Kidney tubule cell (primary cell): ENCODE measurements at regions not wholly inside any gene's neighbourhood (a gene's known extent, or its start where the extent isn't known, plus 50 kb on each side); places are given as distances from the start of the nearest gene placed in this dataset.

Experiments
- DNase-seq: peaks from one replicate; pipeline ENCODE4 v3.0.0-alpha.2; 2018; ENCODE audit warnings: low spot score

DNA sequence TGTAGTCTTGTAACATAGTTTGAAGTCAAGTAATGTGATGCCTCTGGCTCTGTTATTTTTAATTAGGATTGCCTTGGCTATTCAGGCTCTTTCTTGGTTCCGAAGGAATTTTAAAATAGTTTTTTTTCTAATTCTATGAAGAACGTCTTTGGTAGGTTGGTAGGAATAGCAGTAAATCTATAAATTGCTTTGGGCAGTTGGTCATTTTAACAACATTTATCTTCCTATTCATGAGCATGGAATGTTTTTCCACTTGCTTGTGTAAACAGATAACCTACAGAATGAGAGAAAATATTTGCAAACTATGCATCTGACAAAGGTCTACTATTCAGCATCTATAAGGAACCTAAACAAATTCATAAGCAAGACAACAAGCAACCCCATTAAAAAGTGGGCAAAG lies 173.2 kb upstream of the TRPC7 start:
- no peak for DNase-seq

DNA sequence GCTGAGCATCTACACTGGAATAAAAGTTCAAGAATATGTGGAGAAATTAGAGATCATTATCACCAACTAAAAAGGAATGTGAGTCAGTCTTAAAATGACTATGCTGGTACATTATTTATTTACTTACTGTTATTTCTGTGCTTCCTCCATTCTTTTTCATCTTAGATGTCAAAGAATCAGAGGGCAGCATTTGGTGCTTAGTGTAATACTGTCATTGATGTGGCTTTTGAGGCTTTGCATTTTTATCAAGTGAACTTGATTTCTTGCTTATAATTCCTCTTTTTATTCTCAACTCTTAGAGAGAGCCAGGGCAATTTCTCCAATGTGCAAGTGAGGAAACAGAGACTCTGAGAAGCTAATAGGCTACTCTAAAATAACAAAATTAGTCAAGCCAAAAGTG lies 163.7 kb upstream of the TRPC7 start:
- no peak for DNase-seq

DNA sequence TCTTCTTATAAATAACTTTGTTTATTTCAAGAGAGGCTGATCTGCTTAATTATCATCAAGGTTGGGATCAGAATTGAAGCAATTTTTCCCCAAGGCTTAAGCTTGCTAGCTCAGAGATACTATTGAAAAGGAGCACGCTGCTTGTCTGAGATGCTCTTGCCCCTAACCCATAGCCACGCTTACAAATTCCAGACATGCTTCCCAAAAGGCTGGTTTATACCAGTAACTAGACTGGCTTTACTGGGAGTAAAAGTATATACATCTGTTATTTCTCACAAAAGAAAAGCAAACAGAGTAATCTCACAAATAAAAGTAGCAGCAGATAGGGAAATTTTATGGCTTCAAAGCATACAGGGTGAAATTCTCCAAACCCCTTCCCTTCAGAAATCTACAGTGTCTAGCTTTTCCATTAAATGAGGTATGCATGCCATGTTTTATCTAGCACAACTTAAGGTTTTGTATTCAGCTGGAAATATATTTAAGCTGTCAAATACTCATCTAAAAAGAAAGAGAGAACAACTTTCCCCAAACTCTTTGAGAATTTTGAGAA lies 163.2 kb upstream of the TRPC7 start:
- DNase-seq, result no peak

DNA sequence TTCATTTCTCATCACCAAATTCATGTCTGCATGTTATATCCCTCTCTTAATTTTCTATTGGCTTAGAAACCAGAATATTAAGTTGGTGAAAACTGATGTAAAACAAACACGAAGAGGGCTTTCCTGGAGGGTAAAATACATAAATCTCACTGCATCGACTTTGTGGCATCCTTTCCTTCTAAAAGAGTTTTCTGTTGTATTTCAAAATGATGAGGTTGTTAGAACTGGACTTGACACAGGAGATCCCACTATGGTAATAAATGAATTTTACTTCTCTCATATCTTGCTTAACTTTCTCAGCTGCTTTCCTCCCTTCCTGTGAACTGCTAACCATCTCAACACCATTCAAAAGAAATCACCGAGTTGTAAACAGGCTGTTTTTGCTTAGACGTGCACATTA lies 162.0 kb upstream of the TRPC7 start:
- no peak for DNase-seq

DNA sequence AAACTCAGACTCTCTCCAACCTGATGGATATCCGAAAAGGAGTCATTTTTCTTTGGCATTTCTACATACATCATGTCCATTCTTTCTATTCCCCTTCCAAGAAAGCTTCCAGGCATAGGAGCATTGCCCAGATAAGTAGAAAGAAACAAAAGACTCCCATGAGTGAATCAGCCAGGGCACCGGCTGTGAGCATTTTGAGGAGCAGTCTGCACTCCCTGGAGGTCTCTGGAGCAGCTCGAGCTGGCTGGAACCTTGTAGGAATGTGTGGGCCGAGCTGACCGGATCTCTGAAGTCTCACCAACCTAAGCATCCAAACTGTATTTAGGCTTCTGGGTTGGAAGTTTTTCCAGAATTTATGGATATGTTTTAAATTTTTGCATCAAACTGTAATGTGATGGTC lies 161.4 kb upstream of the TRPC7 start:
- no peak for DNase-seq

DNA sequence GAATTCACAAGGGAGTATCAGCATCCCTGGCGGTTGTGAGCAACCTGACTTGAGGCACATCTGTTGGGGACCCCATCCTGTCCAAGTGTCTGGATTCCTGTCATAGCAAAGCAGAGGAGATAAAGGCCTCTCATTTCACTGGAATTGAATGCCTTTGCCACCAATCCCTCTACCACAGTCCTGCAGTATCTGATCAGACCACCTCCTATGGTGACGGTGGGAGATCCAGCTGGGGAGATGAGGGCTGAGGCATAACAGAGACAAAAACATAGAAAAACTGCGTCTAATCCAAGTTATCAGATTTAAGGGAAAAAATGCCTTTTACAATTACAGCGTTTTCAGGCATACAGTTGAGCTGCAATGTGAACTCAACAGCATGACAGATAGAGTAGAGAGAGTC lies 160.7 kb upstream of the TRPC7 start:
- no peak for DNase-seq

- DNase-seq, result no peak
Measured at GRCh38 chr5:136525597-136525996, 160.3 kb upstream of the TRPC7 start.

GRCh38 chr5:136522217-136522956 lies 157.0 kb upstream of the TRPC7 start:
- no peak for DNase-seq

DNA sequence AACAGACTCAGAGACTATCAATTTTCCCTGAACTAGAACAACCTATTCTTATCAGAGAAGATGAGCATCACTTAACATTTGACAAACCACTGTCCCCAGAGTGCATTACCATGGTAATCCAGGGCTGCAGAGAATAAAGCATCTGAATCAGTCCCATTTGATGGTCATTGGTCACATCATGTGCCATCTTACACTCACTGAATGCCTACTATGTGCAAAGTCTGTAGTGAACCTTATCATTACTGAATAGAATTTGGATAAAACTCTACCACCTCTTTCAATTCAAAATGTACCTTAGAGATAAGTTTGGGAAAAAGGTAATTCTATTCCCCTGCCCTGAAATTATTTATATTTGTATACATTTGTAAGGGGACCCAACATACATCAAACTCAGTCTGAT lies 156.4 kb upstream of the TRPC7 start:
- no peak for DNase-seq

DNA sequence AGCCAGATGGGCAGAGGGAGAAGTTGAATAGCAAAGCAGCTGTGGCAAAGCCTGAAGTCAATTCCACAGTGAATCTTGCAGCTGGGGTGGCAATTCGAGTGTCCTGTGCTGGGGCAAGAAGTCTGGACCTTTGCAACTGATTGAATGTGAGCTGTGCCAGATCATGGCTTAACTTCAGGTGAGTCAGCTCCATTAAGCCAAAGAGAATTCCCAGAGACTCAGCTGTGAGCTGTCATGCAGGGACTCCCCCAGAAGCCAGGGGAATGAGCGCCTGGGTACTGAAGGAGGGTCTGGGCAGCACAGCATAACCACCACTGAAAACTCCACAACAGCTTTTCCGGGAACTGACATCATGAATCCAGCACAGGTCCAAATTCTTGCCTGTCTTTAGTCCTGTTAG lies 153.5 kb upstream of the TRPC7 start:
- DNase-seq, result peak; percentile 72

GRCh38 chr5:136518174-136518573 lies 152.8 kb upstream of the TRPC7 start:
- peak; percentile 6 for DNase-seq

- no peak for DNase-seq
Measured at GRCh38 chr5:136517755-136518154, 152.4 kb upstream of the TRPC7 start.

- no peak for DNase-seq
Measured at GRCh38 chr5:136516637-136517036, 151.3 kb upstream of the TRPC7 start.

GRCh38 chr5:136513430-136513829 lies 148.1 kb upstream of the TRPC7 start:
- DNase-seq, result no peak

DNA sequence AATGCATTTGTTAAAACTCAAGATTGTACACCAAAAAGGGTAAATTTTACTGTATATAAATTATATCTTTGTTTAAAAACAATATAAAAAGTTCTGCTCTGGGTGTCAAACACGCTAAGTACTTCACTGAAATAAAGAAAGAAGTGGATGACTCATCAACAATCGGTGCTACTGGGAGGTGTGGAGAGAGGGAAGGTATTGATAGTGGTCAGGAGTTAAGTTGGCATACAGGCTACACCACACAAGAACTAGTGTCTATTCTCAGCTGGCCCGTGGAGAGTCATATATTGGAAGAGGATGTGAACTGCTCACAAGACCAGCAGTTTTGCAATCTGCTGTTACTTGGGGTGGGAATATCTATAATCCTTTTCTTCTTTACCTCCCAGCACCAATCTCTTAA lies 145.7 kb upstream of the TRPC7 start:
- DNase-seq, result no peak

GRCh38 chr5:136510481-136510880 lies 145.1 kb upstream of the TRPC7 start:
- no peak for DNase-seq

GRCh38 chr5:136506131-136506530 lies 140.8 kb upstream of the TRPC7 start:
- no peak for DNase-seq

GRCh38 chr5:136501133-136501532 lies 135.8 kb upstream of the TRPC7 start:
- DNase-seq, result no peak

GRCh38 chr5:136492587-136492986 lies 127.2 kb upstream of the TRPC7 start:
- no peak for DNase-seq

DNA sequence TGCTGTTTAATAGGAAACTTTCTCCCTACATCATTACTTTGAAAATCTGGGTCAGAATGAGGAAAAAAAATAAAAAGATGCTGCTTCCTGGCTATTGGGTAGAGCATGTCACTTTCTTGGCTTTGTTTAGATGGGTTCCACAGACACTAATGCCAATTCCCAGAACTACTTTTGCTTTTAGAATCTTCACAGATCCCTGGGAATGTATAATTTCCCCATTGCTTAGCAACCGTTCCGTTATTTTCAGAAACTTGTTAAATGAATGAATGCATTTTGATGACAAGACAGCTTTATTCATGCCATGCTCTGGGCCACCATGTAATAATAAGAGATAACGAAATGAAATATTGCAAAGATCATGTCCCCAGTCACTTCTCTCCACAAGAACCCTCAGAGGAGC lies 126.5 kb upstream of the TRPC7 start:
- DNase-seq, result no peak

- no peak for DNase-seq
Measured at GRCh38 chr5:136484808-136485325, 119.5 kb upstream of the TRPC7 start.

- DNase-seq, result no peak
Measured at GRCh38 chr5:136482206-136482605, 116.9 kb upstream of the TRPC7 start.

DNA sequence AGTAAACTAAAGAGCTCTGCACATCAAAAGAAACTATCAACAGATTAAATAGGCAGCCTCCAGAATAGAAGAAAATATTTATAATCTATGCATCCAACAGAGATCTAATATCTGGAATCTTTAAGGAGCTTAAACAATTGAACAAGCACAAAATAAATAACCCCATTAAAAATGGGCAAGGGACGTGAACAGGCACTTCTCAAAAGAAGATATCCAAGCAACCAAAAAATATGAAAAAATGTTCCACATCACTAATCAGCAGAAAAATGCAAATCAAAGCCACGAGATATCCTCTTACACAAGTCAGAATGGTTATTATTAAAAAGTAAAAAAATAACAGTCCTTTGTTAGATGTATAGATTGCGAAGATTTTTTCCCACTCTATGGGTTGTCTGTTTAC lies 109.1 kb upstream of the TRPC7 start:
- DNase-seq, result no peak

DNA sequence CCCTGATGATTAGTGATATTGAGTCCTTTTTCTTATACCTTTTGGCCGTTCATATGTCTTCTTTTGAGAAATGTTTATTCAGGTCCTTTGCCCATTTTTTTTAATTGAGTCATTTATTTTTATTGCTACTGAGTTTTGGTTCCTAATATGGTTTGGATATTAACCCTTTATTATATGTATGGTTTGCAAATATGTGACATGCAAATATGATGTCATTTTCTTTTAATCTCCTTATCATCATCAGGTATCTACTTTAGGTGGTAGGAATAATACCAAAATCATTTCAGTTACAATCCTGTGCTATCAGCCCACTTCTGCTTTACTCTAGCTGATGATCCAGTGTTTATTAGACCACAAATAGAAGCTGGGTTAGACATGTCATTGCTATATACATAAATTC lies 102.3 kb upstream of the TRPC7 start:
- no peak for DNase-seq
